Activated T-cell treated with anti-CD3 and anti-CD28 coated beads, Interleukin-2, amount 50 U/mL, for 24 hours (primary cell): ENCODE measurements at regions not wholly inside any gene's neighbourhood (a gene's known extent, or its start where the extent isn't known, plus 50 kb on each side); places are given as distances from the start of the nearest gene placed in this dataset.
"Not testable (repeated sequence)": the region's sequence is repeated elsewhere in the genome, so short reads cannot be mapped to it uniquely, and the experiment has no call there.

Experiments used
- DNase-seq: peaks from one replicate; pipeline ENCODE4 v3.0.0-alpha.2; 2020
- H3K27ac Mint-ChIP-seq: 2 replicates; pipeline ENCODE4 v1.8.0; 2020; ENCODE audit warnings: mild to moderate bottlenecking, mixed read lengths
- H3K27me3 Mint-ChIP-seq: 2 replicates; pipeline ENCODE4 v1.8.0; 2020; ENCODE audit warnings: mixed read lengths
- H3K36me3 Mint-ChIP-seq: 2 replicates; pipeline ENCODE4 v1.8.0; 2020; ENCODE audit warnings: low read depth, mixed read lengths
- H3K4me1 Mint-ChIP-seq: 2 replicates; pipeline ENCODE4 v1.8.0; 2020; ENCODE audit warnings: low read depth, mixed read lengths
- H3K4me3 Mint-ChIP-seq: 2 replicates; pipeline ENCODE4 v1.8.0; 2020; ENCODE audit warnings: mild to moderate bottlenecking, moderate library complexity, mixed read lengths
- H3K9me3 Mint-ChIP-seq: 2 replicates; pipeline ENCODE4 v1.8.0; 2020; ENCODE audit warnings: mixed read lengths

GRCh38 chr2:194395818-194396217 is 1261.2 kb upstream of the SLC39A10 start:
- Mint-ChIP-seq H3K36me3 (no peaks in the 10 kb centered on the region), H3K4me1 (no peaks in the 10 kb centered on the region), H3K27ac (no peak overlapping the region), H3K27me3 (no peaks in the 10 kb centered on the region), H3K4me3 (no peak overlapping the region), H3K9me3 (no peaks in the 10 kb centered on the region)
- DNase-seq: no peak

- Mint-ChIP-seq H3K4me1 (no peaks in the 10 kb centered on the region), H3K4me3 (no peak overlapping the region), H3K27ac (no peak overlapping the region), H3K9me3 (peaks cover 18% of the 10 kb centered on the region), H3K27me3 (no peaks in the 10 kb centered on the region), H3K36me3 (no peaks in the 10 kb centered on the region)
- DNase-seq: no peak
These were observed 1271.7 kb upstream of the SLC39A10 start for GRCh38 chr2:194385376-194385775.

GRCh38 chr2:194383401-194383800 is 1273.6 kb upstream of the SLC39A10 start:
- no peaks in the 10 kb centered on the region for H3K4me1 Mint-ChIP-seq
- no peak overlapping the region for H3K27ac Mint-ChIP-seq
- no peak for DNase-seq
- H3K36me3 Mint-ChIP-seq: no peaks in the 10 kb centered on the region
- no peaks in the 10 kb centered on the region for H3K27me3 Mint-ChIP-seq
- H3K9me3 Mint-ChIP-seq: peaks cover 18% of the 10 kb centered on the region
- H3K4me3 Mint-ChIP-seq: no peak overlapping the region

GRCh38 chr2:194382221-194382620 is 1274.8 kb upstream of the SLC39A10 start:
- Mint-ChIP-seq H3K36me3 (no peaks in the 10 kb centered on the region), H3K4me1 (no peaks in the 10 kb centered on the region), H3K9me3 (peaks cover 18% of the 10 kb centered on the region), H3K27ac (no peak overlapping the region), H3K27me3 (no peaks in the 10 kb centered on the region), H3K4me3 (no peak overlapping the region)
- DNase-seq: no peak

- Mint-ChIP-seq H3K27me3 (no peaks in the 10 kb centered on the region), H3K4me1 (no peaks in the 10 kb centered on the region), H3K27ac (no peak overlapping the region), H3K4me3 (no peak overlapping the region), H3K9me3 (peaks cover 18% of the 10 kb centered on the region), H3K36me3 (no peaks in the 10 kb centered on the region)
- DNase-seq: no peak
These were observed 1277.0 kb upstream of the SLC39A10 start for GRCh38 chr2:194380011-194380410.

DNA sequence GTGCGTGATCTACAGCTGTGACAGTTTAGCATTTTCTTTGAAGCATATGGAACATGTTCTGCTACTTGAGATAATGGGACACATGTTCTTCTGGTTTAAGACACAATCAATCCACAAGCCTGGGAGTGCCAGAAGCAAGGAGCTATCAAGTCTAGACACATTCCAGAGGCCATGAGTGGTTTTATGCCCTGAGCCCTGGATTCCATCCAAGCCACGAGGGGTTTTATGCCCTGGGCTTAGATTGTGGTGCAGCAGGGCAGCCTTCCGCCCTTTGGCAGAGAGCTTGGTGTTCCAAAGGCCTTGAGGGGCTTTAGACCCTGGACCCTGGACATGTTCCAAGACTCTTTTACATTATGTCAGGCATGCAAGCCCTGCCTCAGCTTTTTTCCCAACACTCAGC is 1289.6 kb upstream of the SLC39A10 start:
- not testable (repeated sequence) for H3K27ac Mint-ChIP-seq, H3K4me1 Mint-ChIP-seq, H3K36me3 Mint-ChIP-seq, DNase-seq, H3K4me3 Mint-ChIP-seq, H3K27me3 Mint-ChIP-seq, H3K9me3 Mint-ChIP-seq

DNA sequence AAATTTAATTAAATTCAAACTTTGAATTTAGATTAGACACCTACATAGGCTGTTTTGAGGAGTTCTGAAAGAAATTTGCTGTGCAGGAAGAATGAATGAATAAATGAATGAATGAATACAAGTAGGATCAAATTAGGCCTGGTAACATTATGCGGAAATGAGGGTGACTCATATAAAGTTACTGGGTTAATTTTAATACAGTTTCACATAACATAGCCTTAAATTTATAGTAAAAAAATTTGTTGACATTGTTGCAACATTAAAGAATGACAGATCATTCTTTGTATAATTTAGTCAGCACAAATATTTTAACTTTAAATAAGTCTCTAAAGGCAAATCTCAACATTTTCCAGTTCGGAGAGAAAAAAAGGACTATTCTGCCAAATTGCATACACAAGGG is 1293.1 kb upstream of the SLC39A10 start:
- no peak overlapping the region for H3K4me3 Mint-ChIP-seq
- no peaks in the 10 kb centered on the region for H3K36me3 Mint-ChIP-seq
- no peaks in the 10 kb centered on the region for H3K27me3 Mint-ChIP-seq
- no peak for DNase-seq
- no peaks in the 10 kb centered on the region for H3K4me1 Mint-ChIP-seq
- no peaks in the 10 kb centered on the region for H3K9me3 Mint-ChIP-seq
- H3K27ac Mint-ChIP-seq: no peak overlapping the region

DNA sequence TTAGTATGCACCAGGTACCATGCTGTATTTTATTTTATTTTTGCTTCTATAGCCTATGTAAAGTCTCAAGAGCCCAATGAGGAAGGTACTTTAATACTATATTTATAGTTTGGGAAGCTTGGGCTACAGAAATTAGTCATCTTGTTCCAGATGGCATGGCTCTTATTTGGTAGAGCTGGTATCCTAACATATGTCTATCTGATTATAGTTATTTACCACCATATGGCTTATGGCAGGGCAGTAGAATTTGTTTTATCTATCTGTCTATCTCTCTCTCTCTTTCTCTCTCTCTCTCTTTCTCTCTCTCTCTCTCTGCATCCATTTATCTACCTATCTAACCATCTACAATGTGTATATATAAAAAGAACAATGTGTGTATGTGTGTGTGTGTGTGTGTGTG is 1293.7 kb upstream of the SLC39A10 start:
- Mint-ChIP-seq H3K36me3 (no peaks in the 10 kb centered on the region), H3K4me1 (no peaks in the 10 kb centered on the region), H3K4me3 (no peak overlapping the region), H3K9me3 (no peaks in the 10 kb centered on the region), H3K27ac (no peak overlapping the region), H3K27me3 (no peaks in the 10 kb centered on the region)
- no peak for DNase-seq

DNA sequence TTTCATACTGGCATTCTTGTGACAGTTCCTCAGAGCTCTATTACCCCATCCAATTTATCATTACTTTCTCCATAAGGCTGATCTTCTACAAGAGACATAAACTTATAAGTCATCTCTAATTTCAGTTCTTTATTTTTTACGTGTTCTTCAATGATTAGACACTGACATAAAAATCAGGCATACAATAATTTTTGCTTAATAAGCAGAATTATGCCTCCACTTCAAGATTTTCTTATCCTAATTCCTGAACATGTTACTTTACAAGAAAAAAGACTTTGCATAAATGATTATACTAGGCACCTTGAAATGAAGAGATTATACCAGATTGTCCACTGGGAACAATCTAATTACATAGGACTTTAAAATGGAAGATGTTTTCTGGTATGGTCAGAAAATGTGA is 1304.5 kb upstream of the SLC39A10 start:
- Mint-ChIP-seq H3K4me1 (no peaks in the 10 kb centered on the region), H3K9me3 (no peaks in the 10 kb centered on the region), H3K36me3 (no peaks in the 10 kb centered on the region), H3K27me3 (no peaks in the 10 kb centered on the region), H3K4me3 (no peak overlapping the region), H3K27ac (no peak overlapping the region)
- DNase-seq: no peak

- Mint-ChIP-seq H3K4me3 (no peak overlapping the region), H3K9me3 (no peaks in the 10 kb centered on the region), H3K4me1 (no peaks in the 10 kb centered on the region), H3K36me3 (no peaks in the 10 kb centered on the region), H3K27me3 (no peaks in the 10 kb centered on the region), H3K27ac (no peak overlapping the region)
- no peak for DNase-seq
These were observed 1310.8 kb upstream of the SLC39A10 start for GRCh38 chr2:194346193-194346592.

DNA sequence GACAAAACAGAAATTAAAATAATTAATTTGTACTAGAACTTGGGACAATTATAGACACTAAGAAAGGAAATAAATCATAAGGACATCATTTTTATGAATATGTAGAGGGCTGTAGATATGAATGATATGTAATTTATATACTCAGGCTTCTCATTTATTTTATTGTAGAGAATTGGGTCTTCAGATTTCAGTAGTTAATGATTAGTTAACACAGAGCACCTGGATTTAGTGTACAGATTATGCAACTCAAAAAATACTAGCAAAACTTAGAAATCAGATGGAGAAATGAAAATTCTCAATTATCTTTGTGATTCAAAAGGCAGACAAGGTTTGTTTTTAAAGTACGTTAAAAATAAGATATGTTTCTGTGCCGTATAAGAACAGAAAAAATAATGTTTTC is 1311.7 kb upstream of the SLC39A10 start:
- Mint-ChIP-seq H3K27ac (no peak overlapping the region), H3K36me3 (no peaks in the 10 kb centered on the region), H3K4me3 (no peak overlapping the region), H3K27me3 (no peaks in the 10 kb centered on the region), H3K9me3 (no peaks in the 10 kb centered on the region), H3K4me1 (no peaks in the 10 kb centered on the region)
- no peak for DNase-seq

GRCh38 chr2:194343167-194343566 is 1313.9 kb upstream of the SLC39A10 start:
- Mint-ChIP-seq H3K27ac (no peak overlapping the region), H3K4me3 (no peak overlapping the region), H3K27me3 (no peaks in the 10 kb centered on the region), H3K4me1 (no peaks in the 10 kb centered on the region), H3K9me3 (no peaks in the 10 kb centered on the region), H3K36me3 (no peaks in the 10 kb centered on the region)
- DNase-seq: no peak

DNA sequence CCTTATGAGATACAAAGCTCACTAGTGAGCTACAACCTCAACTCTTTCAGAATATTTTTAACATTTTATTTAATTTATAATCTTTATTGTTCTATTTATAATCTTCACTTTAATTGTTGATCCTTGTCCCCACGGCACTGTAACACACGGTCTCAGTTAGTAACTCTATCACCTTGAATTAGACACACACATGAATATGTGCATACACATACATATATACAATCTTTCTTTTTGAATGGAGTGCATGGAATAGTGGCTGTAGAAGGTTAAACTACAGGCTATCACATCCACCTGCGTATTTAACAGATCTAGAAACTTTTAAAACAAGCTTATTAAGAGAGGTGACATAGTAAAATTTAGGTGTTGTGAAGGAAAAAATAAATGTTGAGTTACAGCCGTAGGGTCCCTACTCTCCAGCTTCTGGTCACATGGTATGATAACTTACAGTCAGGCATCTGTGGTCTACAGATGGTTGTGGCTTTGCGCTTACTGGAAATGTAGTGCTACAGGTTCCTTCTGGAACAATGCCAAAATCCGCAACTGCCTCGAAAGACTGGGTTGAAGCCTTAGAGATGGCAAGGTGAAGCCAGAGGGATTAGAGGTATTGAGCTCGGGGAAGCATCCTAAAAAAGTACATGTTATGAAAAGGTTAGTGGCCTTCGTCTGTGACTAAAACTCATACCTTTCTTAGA is 1324.1 kb upstream of the SLC39A10 start:
- H3K36me3 Mint-ChIP-seq: no peaks in the 10 kb centered on the region
- H3K4me3 Mint-ChIP-seq: no peak overlapping the region
- no peaks in the 10 kb centered on the region for H3K4me1 Mint-ChIP-seq
- no peak overlapping the region for H3K27ac Mint-ChIP-seq
- no peaks in the 10 kb centered on the region for H3K9me3 Mint-ChIP-seq
- peaks cover 3% of the 10 kb centered on the region for H3K27me3 Mint-ChIP-seq
- no peak for DNase-seq

DNA sequence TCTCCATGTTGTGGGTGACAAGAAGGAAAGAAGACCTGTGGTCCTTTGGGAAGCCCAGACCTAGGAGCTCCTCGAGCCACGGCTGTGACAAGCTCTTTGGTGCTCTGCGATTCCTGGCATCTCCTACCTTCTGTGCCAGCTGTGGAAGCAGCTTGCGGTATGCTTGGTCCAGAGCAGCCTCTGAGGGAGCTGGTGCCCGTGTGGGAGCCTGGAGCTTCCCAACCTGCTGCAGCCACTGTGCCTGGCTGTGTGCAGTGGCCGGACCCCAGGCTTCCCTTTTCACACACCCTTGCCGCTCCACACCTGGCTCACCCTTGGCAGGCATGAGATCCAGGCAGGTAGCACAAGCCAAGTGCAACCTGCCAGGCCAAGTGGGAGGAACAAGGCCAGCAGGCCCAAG is 1328.6 kb upstream of the SLC39A10 start:
- Mint-ChIP-seq H3K27me3 (peaks cover 3% of the 10 kb centered on the region), H3K4me1 (no peaks in the 10 kb centered on the region), H3K4me3 (no peak overlapping the region), H3K9me3 (no peaks in the 10 kb centered on the region), H3K27ac (no peak overlapping the region), H3K36me3 (no peaks in the 10 kb centered on the region)
- DNase-seq: no peak

DNA sequence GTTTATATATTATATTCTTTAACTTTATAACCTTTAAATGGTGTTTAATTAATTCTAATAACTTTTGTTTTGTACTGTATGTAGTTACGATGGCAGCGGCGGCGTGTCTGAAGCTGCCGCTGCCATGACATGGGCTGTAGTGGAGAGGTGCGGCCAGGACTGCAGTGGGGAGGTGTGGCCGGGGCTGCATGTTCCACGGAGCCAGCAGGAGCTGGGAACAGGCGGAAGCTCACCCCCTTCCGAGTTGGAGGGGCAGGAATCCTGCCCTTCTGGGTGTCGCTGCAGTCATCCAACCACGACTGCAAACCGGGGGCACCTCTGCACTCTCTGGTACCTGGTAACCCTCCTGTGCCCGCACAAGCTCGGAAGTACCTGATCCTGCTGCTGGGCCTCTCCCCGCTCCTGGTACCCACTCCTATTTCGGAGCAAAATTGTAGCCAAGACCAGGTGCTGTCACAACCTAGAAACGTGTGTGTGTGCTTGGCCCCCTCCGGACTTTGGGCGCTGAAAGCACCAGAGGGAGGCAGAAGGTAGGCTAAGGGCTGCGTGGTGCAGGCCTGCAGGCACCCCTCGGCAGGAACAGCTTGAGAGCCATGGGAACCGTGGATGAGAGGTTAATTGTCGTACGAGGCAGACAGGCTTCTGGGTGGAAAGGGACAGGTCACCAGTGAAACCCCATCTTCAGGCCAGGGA is 1329.7 kb upstream of the SLC39A10 start:
- Mint-ChIP-seq H3K27ac (no peak overlapping the region), H3K36me3 (no peaks in the 10 kb centered on the region), H3K9me3 (no peaks in the 10 kb centered on the region), H3K27me3 (no peaks in the 10 kb centered on the region), H3K4me3 (no peak overlapping the region), H3K4me1 (no peaks in the 10 kb centered on the region)
- no peak for DNase-seq
